ENCODE measurements at regions not wholly inside any gene's neighbourhood (a gene's known extent, or its start where the extent isn't known, plus 50 kb on each side); places are given as distances from the start of the nearest gene placed in this dataset.

- TF ChIP-seq CTCF (IDR thresholded peaks at IDR 0.05) (no peak), POLR2A (IDR thresholded peaks at IDR 0.05) (no peak)
These were observed 83.1 kb upstream of the CSF3R start for GRCh38 chr1:36565576-36566501.

Measured in testis (tissue), 2 donors.